Endothelial cell of umbilical vein (primary cell): ENCODE measurements at regions not wholly inside any gene's neighbourhood (a gene's known extent, or its start where the extent isn't known, plus 50 kb on each side); places are given as distances from the start of the nearest gene placed in this dataset.
"Not testable (repeated sequence)": the region's sequence is repeated elsewhere in the genome, so short reads cannot be mapped to it uniquely, and the experiment has no call there.

ENCODE experiments used
- CTCF ChIP-seq, 2 donors: IDR thresholded peaks; 1 replicate in 1 of 2; 2 replicates in 1 of 2; pipeline ENCODE4 v1.5.1; 2011; ENCODE audit warnings: low read length in 2 of 2, mild to moderate bottlenecking in 2 of 2, moderate library complexity in 2 of 2, control low read depth in 1 of 2, inconsistent platforms in 1 of 2, low read depth in 1 of 2; ENCODE audit not compliant: insufficient read depth in 1 of 2; ENCODE audit errors: extremely low read depth in 1 of 2
- FOS ChIP-seq: IDR thresholded peaks from 2 replicates; pipeline ENCODE4 v1.6.1; 2011; ENCODE audit warnings: mild to moderate bottlenecking, low read length, moderate library complexity, borderline replicate concordance; ENCODE audit not compliant: insufficient read depth
- POLR2AphosphoS5 ChIP-seq: IDR thresholded peaks from 2 replicates; pipeline ENCODE4 v1.6.1; 2012; ENCODE audit warnings: low read depth, mild to moderate bottlenecking, control low read depth, low read length, moderate library complexity; ENCODE audit not compliant: insufficient read depth

GRCh38 chr19:14279270-14279669, 73.3 kb upstream of the ADGRL1 start:
- TF ChIP-seq CTCF (IDR thresholded peaks at IDR 0.05; ENCODE audit: extremely low read depth in 1 of 2, insufficient read depth in 1 of 2, low read depth in 1 of 2, low read length in 2 of 2); FOS; POLR2AphosphoS5: not testable (repeated sequence)
